SK-N-SH treated with all-trans-retinoic acid at 6 μM for 48 hours (cell line): ENCODE measurements at regions not wholly inside any gene's neighbourhood (a gene's known extent, or its start where the extent isn't known, plus 50 kb on each side); places are given as distances from the start of the nearest gene placed in this dataset.

Experiments
- ARNTL ChIP-seq: fragments of 450-650 bp; formaldehyde crosslinking; IDR thresholded peaks from 2 replicates; pipeline ENCODE4 v1.5.0; 2020; ENCODE audit warnings: low read depth, mild to moderate bottlenecking, moderate library complexity, borderline replicate concordance
- BACH2 ChIP-seq: fragments of 250-450 bp; sonication (Bioruptor Pico); IDR thresholded peaks from 2 replicates; pipeline ENCODE4 v1.9.0; 2021; ENCODE audit warnings: mild to moderate bottlenecking, borderline replicate concordance
- CREB5 ChIP-seq: fragments of 250-450 bp; sonication (Bioruptor Pico); IDR thresholded peaks from 2 replicates; pipeline ENCODE4 v1.5.1; 2020; ENCODE audit warnings: low read depth, mild to moderate bottlenecking, moderate library complexity
- CSDC2 ChIP-seq: fragments of 250-450 bp; sonication (Bioruptor Pico); IDR thresholded peaks from 2 replicates; pipeline ENCODE4 v1.5.0; 2020; ENCODE audit warnings: mild to moderate bottlenecking, moderate library complexity
- PATZ1 ChIP-seq: fragments of 250-450 bp; sonication (Bioruptor Pico); IDR thresholded peaks from 2 replicates; pipeline ENCODE4 v1.8.0; 2020; ENCODE audit warnings: mild to moderate bottlenecking, moderate library complexity, borderline replicate concordance
- POU6F1 ChIP-seq: fragments of 250-450 bp; sonication (Bioruptor Pico); IDR thresholded peaks from 2 replicates; pipeline ENCODE4 v1.8.0; 2021; ENCODE audit warnings: low read depth, mild to moderate bottlenecking, moderate library complexity, borderline replicate concordance
- RARB ChIP-seq: fragments of 250-450 bp; sonication (Bioruptor Pico); IDR thresholded peaks from 2 replicates; pipeline ENCODE4 v1.8.0; 2021; ENCODE audit warnings: mild to moderate bottlenecking, moderate library complexity
- SNAI2 ChIP-seq: fragments of 250-450 bp; sonication (Bioruptor Pico); IDR thresholded peaks from 2 replicates; pipeline ENCODE4 v1.5.0; 2020; ENCODE audit warnings: mild to moderate bottlenecking, moderate library complexity

GRCh38 chr9:38296807-38297206, 95.7 kb upstream of the ALDH1B1 start:
- TF ChIP-seq RARB (CRISPR knock-in tag) (no peak), BACH2 (no peak), CREB5 (CRISPR knock-in tag) (no peak), POU6F1 (CRISPR knock-in tag) (no peak), ARNTL (CRISPR knock-in tag) (no peak), CSDC2 (CRISPR knock-in tag) (no peak), PATZ1 (CRISPR knock-in tag) (no peak), SNAI2 (CRISPR knock-in tag) (no peak)
